ENCODE measurements at regions not wholly inside any gene's neighbourhood (a gene's known extent, or its start where the extent isn't known, plus 50 kb on each side); places are given as distances from the start of the nearest gene placed in this dataset.

DNA sequence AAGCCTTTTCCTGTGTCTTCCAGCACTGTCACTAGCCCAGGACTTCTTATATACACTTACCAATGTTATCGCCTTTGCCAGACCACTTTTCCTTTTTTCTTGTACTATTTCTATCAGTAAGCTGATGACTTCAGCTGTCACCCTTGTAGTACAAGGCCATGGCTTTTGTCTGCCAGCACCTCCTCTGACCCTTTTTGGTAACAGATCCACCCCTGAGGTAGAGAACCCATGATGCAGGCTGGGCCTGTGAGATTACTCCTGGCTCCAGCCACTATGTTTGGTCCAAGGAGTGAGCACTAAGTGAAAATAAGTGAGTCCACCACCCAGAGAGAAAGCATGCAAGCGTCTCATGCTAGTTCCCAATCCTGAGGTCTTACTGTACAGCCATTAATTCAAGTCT, 406.7 kb downstream of the MLLT3 start:
- ChIA-PET CTCF (no interaction called here), POLR2A (no interaction called here)
- Histone ChIP-seq H3K4me3 (ENCODE audit: low read depth, low read length) (no peak overlapping the region), H3K36me3 (ENCODE audit: control insufficient read depth in 2 of 2, insufficient read depth in 1 of 2, low read length in 2 of 2) (no peaks in the 10 kb centered on the region), H3K4me1 (ENCODE audit: control insufficient read depth, insufficient read depth, low read length) (no peaks in the 10 kb centered on the region), H3K9me3 (ENCODE audit: control insufficient read depth, insufficient read depth, low read depth, low read length) (no peaks in the 10 kb centered on the region), H3K27ac (ENCODE audit: extremely low read depth, low read depth, low read length) (no peak overlapping the region)
- no peak for TF ChIP-seq ZNF202 (tag by site-specific recombination; IDR thresholded peaks at IDR 0.05; ENCODE audit: borderline replicate concordance)
- TF ChIP-seq, protein P1, sequence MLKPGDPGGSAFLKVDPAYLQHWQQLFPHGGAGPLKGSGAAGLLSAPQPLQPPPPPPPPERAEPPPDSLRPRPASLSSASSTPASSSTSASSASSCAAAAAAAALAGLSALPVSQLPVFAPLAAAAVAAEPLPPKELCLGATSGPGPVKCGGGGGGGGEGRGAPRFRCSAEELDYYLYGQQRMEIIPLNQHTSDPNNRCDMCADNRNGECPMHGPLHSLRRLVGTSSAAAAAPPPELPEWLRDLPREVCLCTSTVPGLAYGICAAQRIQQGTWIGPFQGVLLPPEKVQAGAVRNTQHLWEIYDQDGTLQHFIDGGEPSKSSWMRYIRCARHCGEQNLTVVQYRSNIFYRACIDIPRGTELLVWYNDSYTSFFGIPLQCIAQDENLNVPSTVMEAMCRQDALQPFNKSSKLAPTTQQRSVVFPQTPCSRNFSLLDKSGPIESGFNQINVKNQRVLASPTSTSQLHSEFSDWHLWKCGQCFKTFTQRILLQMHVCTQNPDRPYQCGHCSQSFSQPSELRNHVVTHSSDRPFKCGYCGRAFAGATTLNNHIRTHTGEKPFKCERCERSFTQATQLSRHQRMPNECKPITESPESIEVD (tag by site-specific recombination; IDR thresholded peaks at IDR 0.05), result no peak
- TF ChIP-seq ZNF112 (tag by site-specific recombination; IDR thresholded peaks at IDR 0.05), result no peak

DNA sequence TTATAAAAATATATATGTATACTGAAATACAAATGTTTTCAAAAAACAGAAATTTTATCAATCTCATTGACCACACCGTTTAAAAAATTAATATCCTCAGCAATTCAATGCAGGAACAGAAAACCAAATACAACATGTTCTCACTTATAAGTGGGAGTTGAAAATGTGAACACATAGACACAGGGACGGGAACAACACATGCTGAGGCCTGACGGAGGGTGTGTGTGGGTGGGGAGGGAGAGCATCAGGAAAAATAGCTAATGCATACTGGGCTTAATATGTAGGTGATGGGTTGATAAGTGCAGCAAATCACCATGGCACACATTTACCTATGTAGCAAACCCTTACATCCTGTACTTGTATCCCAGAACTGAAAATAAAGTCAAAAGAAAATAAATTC, 409.5 kb downstream of the MLLT3 start:
- Histone ChIP-seq H3K4me1 (ENCODE audit: control insufficient read depth, insufficient read depth, low read length) (no peaks in the 10 kb centered on the region), H3K27ac (ENCODE audit: extremely low read depth, low read depth, low read length) (no peak overlapping the region), H3K9me3 (ENCODE audit: control insufficient read depth, insufficient read depth, low read depth, low read length) (no peaks in the 10 kb centered on the region), H3K36me3 (ENCODE audit: control insufficient read depth in 2 of 2, insufficient read depth in 1 of 2, low read length in 2 of 2) (no peaks in the 10 kb centered on the region), H3K4me3 (ENCODE audit: low read depth, low read length) (no peak overlapping the region)
- POLR2A ChIA-PET, result no interaction called here
- TF ChIP-seq ZBTB8A (tag by site-specific recombination; IDR thresholded peaks at IDR 0.05), result no peak
- TF ChIP-seq, protein P2, sequence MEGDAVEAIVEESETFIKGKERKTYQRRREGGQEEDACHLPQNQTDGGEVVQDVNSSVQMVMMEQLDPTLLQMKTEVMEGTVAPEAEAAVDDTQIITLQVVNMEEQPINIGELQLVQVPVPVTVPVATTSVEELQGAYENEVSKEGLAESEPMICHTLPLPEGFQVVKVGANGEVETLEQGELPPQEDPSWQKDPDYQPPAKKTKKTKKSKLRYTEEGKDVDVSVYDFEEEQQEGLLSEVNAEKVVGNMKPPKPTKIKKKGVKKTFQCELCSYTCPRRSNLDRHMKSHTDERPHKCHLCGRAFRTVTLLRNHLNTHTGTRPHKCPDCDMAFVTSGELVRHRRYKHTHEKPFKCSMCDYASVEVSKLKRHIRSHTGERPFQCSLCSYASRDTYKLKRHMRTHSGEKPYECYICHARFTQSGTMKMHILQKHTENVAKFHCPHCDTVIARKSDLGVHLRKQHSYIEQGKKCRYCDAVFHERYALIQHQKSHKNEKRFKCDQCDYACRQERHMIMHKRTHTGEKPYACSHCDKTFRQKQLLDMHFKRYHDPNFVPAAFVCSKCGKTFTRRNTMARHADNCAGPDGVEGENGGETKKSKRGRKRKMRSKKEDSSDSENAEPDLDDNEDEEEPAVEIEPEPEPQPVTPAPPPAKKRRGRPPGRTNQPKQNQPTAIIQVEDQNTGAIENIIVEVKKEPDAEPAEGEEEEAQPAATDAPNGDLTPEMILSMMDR (tag by site-specific recombination; IDR thresholded peaks at IDR 0.05), result no peak
- no peak for TF ChIP-seq GLI4 (tag by site-specific recombination; IDR thresholded peaks at IDR 0.05)
- TF ChIP-seq ZNF585B (tag by site-specific recombination; IDR thresholded peaks at IDR 0.05), result no peak
- no peak for TF ChIP-seq ZNF48 (tag by site-specific recombination; IDR thresholded peaks at IDR 0.05)
- TF ChIP-seq ZNF791 (tag by site-specific recombination; IDR thresholded peaks at IDR 0.05), result no peak
- TF ChIP-seq ZNF473 (tag by site-specific recombination; IDR thresholded peaks at IDR 0.05), result no peak
- TF ChIP-seq MZF1 (tag by site-specific recombination; IDR thresholded peaks at IDR 0.05; ENCODE audit: borderline replicate concordance), result no peak
- no peak for TF ChIP-seq HOXD13 (CRISPR knock-in tag; IDR thresholded peaks at IDR 0.05; ENCODE audit: borderline replicate concordance)
- no peak for TF ChIP-seq ZNF624 (tag by site-specific recombination; IDR thresholded peaks at IDR 0.05)
- TF ChIP-seq ZNF114 (tag by site-specific recombination; IDR thresholded peaks at IDR 0.05), result no peak
- TF ChIP-seq, protein P3, sequence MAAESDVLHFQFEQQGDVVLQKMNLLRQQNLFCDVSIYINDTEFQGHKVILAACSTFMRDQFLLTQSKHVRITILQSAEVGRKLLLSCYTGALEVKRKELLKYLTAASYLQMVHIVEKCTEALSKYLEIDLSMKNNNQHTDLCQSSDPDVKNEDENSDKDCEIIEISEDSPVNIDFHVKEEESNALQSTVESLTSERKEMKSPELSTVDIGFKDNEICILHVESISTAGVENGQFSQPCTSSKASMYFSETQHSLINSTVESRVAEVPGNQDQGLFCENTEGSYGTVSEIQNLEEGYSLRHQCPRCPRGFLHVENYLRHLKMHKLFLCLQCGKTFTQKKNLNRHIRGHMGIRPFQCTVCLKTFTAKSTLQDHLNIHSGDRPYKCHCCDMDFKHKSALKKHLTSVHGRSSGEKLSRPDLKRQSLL (tag by site-specific recombination; IDR thresholded peaks at IDR 0.05), result no peak
- TF ChIP-seq ZNF37A (tag by site-specific recombination; IDR thresholded peaks at IDR 0.05), result no peak
- CTCF ChIA-PET, result no interaction called here

DNA sequence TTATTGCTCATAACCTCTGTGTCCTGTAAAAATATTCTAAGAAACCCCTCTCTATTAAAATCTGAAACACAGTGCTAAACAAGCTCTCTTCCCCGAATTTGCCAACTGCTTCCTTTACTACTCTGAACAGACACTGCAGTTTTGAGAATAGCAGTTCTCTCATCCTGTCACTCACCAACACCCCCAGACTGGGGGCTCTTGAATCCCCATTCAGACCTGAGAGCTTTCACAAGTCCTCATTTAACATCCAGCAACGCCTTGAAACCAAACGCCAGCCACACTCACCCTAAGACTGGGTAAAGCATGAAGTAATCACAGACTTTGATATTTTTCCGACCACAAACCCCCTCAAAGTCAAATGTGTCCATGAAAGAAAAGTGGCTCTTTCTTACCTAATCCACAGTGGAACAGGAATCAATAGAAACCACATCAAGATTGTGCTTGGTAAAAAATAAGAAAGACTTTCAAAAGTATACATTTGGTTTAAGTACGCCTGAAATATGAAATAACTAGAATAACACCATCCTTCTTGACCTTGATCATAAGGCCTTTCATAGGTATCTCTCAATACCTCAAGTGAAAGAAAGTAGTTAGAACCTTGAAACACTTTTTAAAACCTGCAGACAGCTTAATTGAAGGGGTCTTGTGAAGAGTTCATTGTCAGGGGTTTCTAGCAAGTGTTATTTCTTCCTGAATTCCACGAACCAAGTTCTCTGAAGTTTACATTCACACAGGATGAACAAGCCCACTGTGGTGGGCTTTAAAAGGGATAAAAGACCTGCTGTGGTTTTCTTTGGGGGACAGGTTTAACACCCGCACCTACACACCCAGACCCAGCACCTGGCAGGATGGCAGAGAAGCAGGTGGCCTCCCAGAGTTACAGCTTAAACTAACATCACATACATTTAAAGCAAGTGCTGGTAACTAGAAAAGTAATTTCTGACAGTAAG, 412.6 kb downstream of the MLLT3 start:
- Histone ChIP-seq H3K36me3 (ENCODE audit: control insufficient read depth in 2 of 2, insufficient read depth in 1 of 2, low read length in 2 of 2) (no peaks in the 10 kb centered on the region), H3K27ac (ENCODE audit: extremely low read depth, low read depth, low read length) (no peak overlapping the region), H3K4me1 (ENCODE audit: control insufficient read depth, insufficient read depth, low read length) (no peaks in the 10 kb centered on the region), H3K9me3 (ENCODE audit: control insufficient read depth, insufficient read depth, low read depth, low read length) (no peaks in the 10 kb centered on the region), H3K4me3 (ENCODE audit: low read depth, low read length) (no peak overlapping the region)
- CTCF ChIA-PET, result interaction anchor here (0.6 kb wide), 2 partner anchors 27 to 121 kb away, joined by 3 to 5 read pairs; no protein-coding TSS in a partner anchor
- POLR2A ChIA-PET, result no interaction called here
- TF ChIP-seq ZNF510 (tag by site-specific recombination; IDR thresholded peaks at IDR 0.05; ENCODE audit: insufficient replicate concordance) (no peak), ZNF169 (tag by site-specific recombination; IDR thresholded peaks at IDR 0.05) (no peak), ZNF777 (tag by site-specific recombination; IDR thresholded peaks at IDR 0.05; ENCODE audit: borderline replicate concordance) (no peak), ZNF433 (tag by site-specific recombination; IDR thresholded peaks at IDR 0.05; ENCODE audit: low read depth) (no peak)
- TF ChIP-seq, protein P4, sequence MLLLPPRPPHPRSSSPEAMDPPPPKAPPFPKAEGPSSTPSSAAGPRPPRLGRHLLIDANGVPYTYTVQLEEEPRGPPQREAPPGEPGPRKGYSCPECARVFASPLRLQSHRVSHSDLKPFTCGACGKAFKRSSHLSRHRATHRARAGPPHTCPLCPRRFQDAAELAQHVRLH (tag by site-specific recombination; IDR thresholded peaks at IDR 0.05), result no peak

Measured in HEK293 (cell line).